ENCODE measurements at regions not wholly inside any gene's neighbourhood (a gene's known extent, or its start where the extent isn't known, plus 50 kb on each side); places are given as distances from the start of the nearest gene placed in this dataset.

DNA sequence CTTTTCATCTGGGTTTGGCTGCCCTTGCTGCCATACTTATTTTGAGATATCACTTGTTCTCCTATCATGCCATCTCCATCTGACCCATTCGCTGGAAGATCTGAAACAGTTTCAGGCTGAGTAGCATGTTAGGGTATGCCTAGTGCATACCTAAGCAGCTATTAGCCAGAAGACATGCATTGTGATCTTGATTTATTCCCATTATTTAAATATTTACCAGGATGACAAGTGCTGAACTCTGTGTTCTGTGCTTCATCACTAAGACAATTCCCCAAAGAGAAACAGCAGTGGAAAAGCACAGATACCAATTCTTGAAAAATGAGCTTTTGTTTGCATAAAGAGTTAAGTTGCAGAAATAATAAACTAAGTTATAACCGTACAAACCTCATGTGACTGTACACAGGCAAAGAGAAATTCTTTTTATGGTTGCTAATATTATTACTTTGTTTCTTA, 271.0 kb upstream of the ARSJ start:
- POLR2A ChIA-PET: no interaction called here
- H3K27me3 Mint-ChIP-seq: peaks cover 8% of the 10 kb centered on the region
- Histone ChIP-seq H3K9me3 (ENCODE audit: control extremely low read depth in 1 of 3, control insufficient read depth in 2 of 3, insufficient read depth in 1 of 3, low read length in 2 of 3) (peaks cover 0 to 4% (median 3%) of the 10 kb centered on the region in 3 donors), H3K36me3 (replicated peaks in 1 of 2; ENCODE audit: control extremely low read depth in 1 of 2, control insufficient read depth in 1 of 2, extremely low read depth in 1 of 2, insufficient read depth in 2 of 2, low read length in 1 of 2) (no peaks in the 10 kb centered on the region), H2AFZ (ENCODE audit: insufficient read depth, low read depth, low read length, poor library complexity, severe bottlenecking) (no peak overlapping the region), H3K27me3 (replicated peaks in 1 of 4; ENCODE audit: control extremely low read depth in 1 of 4, control insufficient read depth in 3 of 4, insufficient read depth in 4 of 4, low read length in 3 of 4) (peaks cover 0 to 4% (median 0%) of the 10 kb centered on the region in 4 experiments), H3K79me2 (ENCODE audit: control insufficient read depth, insufficient read depth, low read length) (no peaks in the 10 kb centered on the region), H4K20me1 (ENCODE audit: control insufficient read depth, insufficient read depth, low read length, poor library complexity, severe bottlenecking) (no peaks in the 10 kb centered on the region), H3K9ac (ENCODE audit: low read length) (no peak overlapping the region), H3K4me2 (replicated peaks; ENCODE audit: low read depth, low read length, poor library complexity, severe bottlenecking) (no peak overlapping the region), H3K4me3 (ENCODE audit: control extremely low read depth in 1 of 5, extremely low read depth in 1 of 5, insufficient read depth in 1 of 5, low read depth in 2 of 5, low read length in 4 of 5) (no peak overlapping the region), H3K4me1 (ENCODE audit: control insufficient read depth in 2 of 2, insufficient read depth in 2 of 2, low read length in 2 of 2) (no peaks in the 10 kb centered on the region), H3K27ac (ENCODE audit: low read length in 2 of 2) (no peak overlapping the region)
- H3K4me1 Mint-ChIP-seq: no peaks in the 10 kb centered on the region
- CTCF ChIA-PET: no interaction called here
- TF ChIP-seq CTCF (IDR thresholded peaks at IDR 0.05): no peak
- TF ChIP-seq EZH2 (IDR thresholded peaks at IDR 0.05; ENCODE audit: borderline replicate concordance, insufficient read depth, low read depth, low read length, poor library complexity, severe bottlenecking): no peak
- no peaks in the 10 kb centered on the region for H3K9me3 Mint-ChIP-seq (ENCODE audit: insufficient read depth)
- intact Hi-C loops (cut with micrococcal nuclease): no loop called here
- H3K27ac Mint-ChIP-seq: no peak overlapping the region
- no peak for ATAC-seq (ENCODE audit: low read depth)
- WGBS (ENCODE audit: insufficient coverage): no CpG with 5 or more reads among the region's 2 CpGs
- no peak overlapping the region for H3K4me3 Mint-ChIP-seq
- no peak for DNase-seq

DNA sequence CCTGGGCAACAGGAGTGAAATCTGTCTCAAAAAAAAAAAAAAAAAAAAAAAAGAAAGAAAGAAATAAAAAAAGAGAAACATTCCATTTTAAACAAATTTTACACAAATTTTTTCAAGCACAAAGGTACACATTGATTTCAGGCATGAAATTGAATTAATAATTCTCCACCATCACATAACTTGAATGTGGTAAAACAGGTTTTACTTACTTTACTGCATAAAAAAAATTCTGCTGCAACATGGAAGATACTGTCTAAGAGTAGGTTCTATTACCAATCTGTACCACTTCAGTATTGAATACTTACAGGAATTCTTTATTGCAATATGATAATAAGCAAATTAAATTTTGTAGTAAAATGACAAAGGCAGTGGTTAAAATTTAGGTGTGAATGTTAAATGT, 271.6 kb upstream of the ARSJ start:
- Histone ChIP-seq H3K79me2 (ENCODE audit: control insufficient read depth, insufficient read depth, low read length) (no peaks in the 10 kb centered on the region), H3K36me3 (replicated peaks in 1 of 2; ENCODE audit: control extremely low read depth in 1 of 2, control insufficient read depth in 1 of 2, extremely low read depth in 1 of 2, insufficient read depth in 2 of 2, low read length in 1 of 2) (no peaks in the 10 kb centered on the region), H3K4me2 (replicated peaks; ENCODE audit: low read depth, low read length, poor library complexity, severe bottlenecking) (no peak overlapping the region), H3K4me1 (ENCODE audit: control insufficient read depth in 2 of 2, insufficient read depth in 2 of 2, low read length in 2 of 2) (no peaks in the 10 kb centered on the region), H3K9me3 (ENCODE audit: control extremely low read depth in 1 of 3, control insufficient read depth in 2 of 3, insufficient read depth in 1 of 3, low read length in 2 of 3) (peaks cover 0 to 4% (median 4%) of the 10 kb centered on the region in 3 donors), H2AFZ (ENCODE audit: insufficient read depth, low read depth, low read length, poor library complexity, severe bottlenecking) (no peak overlapping the region), H3K27ac (ENCODE audit: low read length in 2 of 2) (no peak overlapping the region), H3K9ac (ENCODE audit: low read length) (no peak overlapping the region), H3K27me3 (replicated peaks in 1 of 4; ENCODE audit: control extremely low read depth in 1 of 4, control insufficient read depth in 3 of 4, insufficient read depth in 4 of 4, low read length in 3 of 4) (peaks cover 0 to 4% (median 0%) of the 10 kb centered on the region in 4 experiments), H4K20me1 (ENCODE audit: control insufficient read depth, insufficient read depth, low read length, poor library complexity, severe bottlenecking) (no peaks in the 10 kb centered on the region), H3K4me3 (ENCODE audit: control extremely low read depth in 1 of 5, extremely low read depth in 1 of 5, insufficient read depth in 1 of 5, low read depth in 2 of 5, low read length in 4 of 5) (no peak overlapping the region)
- no peaks in the 10 kb centered on the region for H3K4me1 Mint-ChIP-seq
- ATAC-seq (ENCODE audit: low read depth) (no peak), DNase-seq (no peak)
- H3K9me3 Mint-ChIP-seq (ENCODE audit: insufficient read depth): no peaks in the 10 kb centered on the region
- intact Hi-C loops (cut with micrococcal nuclease): no loop called here
- peaks cover 8% of the 10 kb centered on the region for H3K27me3 Mint-ChIP-seq
- H3K27ac Mint-ChIP-seq: no peak overlapping the region
- ChIA-PET POLR2A (no interaction called here), CTCF (no interaction called here)
- no peak for TF ChIP-seq EZH2 (IDR thresholded peaks at IDR 0.05; ENCODE audit: borderline replicate concordance, insufficient read depth, low read depth, low read length, poor library complexity, severe bottlenecking)
- no peak overlapping the region for H3K4me3 Mint-ChIP-seq
